ENCODE measurements at regions not wholly inside any gene's neighbourhood (a gene's known extent, or its start where the extent isn't known, plus 50 kb on each side); places are given as distances from the start of the nearest gene placed in this dataset.
A peak's percentile ranks its signal among the peaks of the same experiment; 100 is the strongest.

- peaks cover 0 to 3% (median 0%) of the 10 kb centered on the region in 5 experiments for H3K9me3 ChIP-seq (ENCODE audit: control extremely low read depth in 1 of 5, control insufficient read depth in 4 of 5, insufficient read depth in 2 of 5, low read depth in 1 of 5, low read length in 4 of 5)
- H3K4me3 ChIP-seq (ENCODE audit: control insufficient read depth in 1 of 7, extremely low read depth in 1 of 7, insufficient read depth in 4 of 7, low read depth in 2 of 7, low read length in 6 of 7), result no peak overlapping the region
- no peak overlapping the region for H3K27ac ChIP-seq (ENCODE audit: insufficient read depth in 1 of 2, low read depth in 1 of 2, low read length in 2 of 2, poor library complexity in 1 of 2, severe bottlenecking in 2 of 2)
- ChIA-PET CTCF (interaction anchor here (1.1 to 1.4 kb wide), 2 partner anchors 14 to 24 kb away, joined by 3 to 4 read pairs; no protein-coding TSS in a partner anchor), POLR2A (no interaction called here)
- DNase-seq, result no peak
- H3K4me1 ChIP-seq (ENCODE audit: control extremely low read depth in 1 of 4, control insufficient read depth in 4 of 4, insufficient read depth in 4 of 4, low read length in 3 of 4), result peaks cover 0 to 2% (median 0%) of the 10 kb centered on the region in 4 experiments
- H3K27me3 ChIP-seq (replicated peaks in 2 of 5; ENCODE audit: control insufficient read depth in 4 of 5, insufficient read depth in 5 of 5, low read length in 4 of 5), result no peaks in the 10 kb centered on the region
- H3K36me3 ChIP-seq (ENCODE audit: control insufficient read depth in 4 of 4, insufficient read depth in 4 of 4, low read length in 3 of 4), result no peaks in the 10 kb centered on the region
Observed at GRCh38 chr3:152095472-152095871, 173.3 kb upstream of the MBNL1 start.

- Histone ChIP-seq H3K9me3 (ENCODE audit: control extremely low read depth in 1 of 5, control insufficient read depth in 4 of 5, insufficient read depth in 2 of 5, low read depth in 1 of 5, low read length in 4 of 5) (peaks cover 0 to 3% (median 0%) of the 10 kb centered on the region in 5 experiments), H3K27ac (ENCODE audit: insufficient read depth in 1 of 2, low read depth in 1 of 2, low read length in 2 of 2, poor library complexity in 1 of 2, severe bottlenecking in 2 of 2) (no peak overlapping the region), H3K27me3 (replicated peaks in 2 of 5; ENCODE audit: control insufficient read depth in 4 of 5, insufficient read depth in 5 of 5, low read length in 4 of 5) (no peaks in the 10 kb centered on the region), H3K4me1 (ENCODE audit: control extremely low read depth in 1 of 4, control insufficient read depth in 4 of 4, insufficient read depth in 4 of 4, low read length in 3 of 4) (peaks cover 0 to 2% (median 0%) of the 10 kb centered on the region in 4 experiments), H3K36me3 (ENCODE audit: control insufficient read depth in 4 of 4, insufficient read depth in 4 of 4, low read length in 3 of 4) (no peaks in the 10 kb centered on the region), H3K4me3 (ENCODE audit: control insufficient read depth in 1 of 7, extremely low read depth in 1 of 7, insufficient read depth in 4 of 7, low read depth in 2 of 7, low read length in 6 of 7) (no peak overlapping the region)
- 100% methylated on average over 2 of the region's 5 CpGs for WGBS (ENCODE audit: insufficient coverage)
- no peak for DNase-seq
- POLR2A ChIA-PET, result no interaction called here
- CTCF ChIA-PET, result interaction anchor here (0.5 to 1.6 kb wide), 6 partner anchors 11 to 489 kb away, joined by 3 to 4 read pairs (median 3); no protein-coding TSS in a partner anchor
Observed at GRCh38 chr3:152096280-152096906, 172.3 kb upstream of the MBNL1 start.

GRCh38 chr3:152097120-152097519 lies 171.6 kb upstream of the MBNL1 start:
- ChIA-PET POLR2A (no interaction called here), CTCF (interaction anchor here (0.9 to 1.6 kb wide), 3 partner anchors 10 to 22 kb away, joined by 3 read pairs; no protein-coding TSS in a partner anchor)
- Histone ChIP-seq H3K4me3 (ENCODE audit: control insufficient read depth in 1 of 7, extremely low read depth in 1 of 7, insufficient read depth in 4 of 7, low read depth in 2 of 7, low read length in 6 of 7) (no peak overlapping the region), H3K27ac (ENCODE audit: insufficient read depth in 1 of 2, low read depth in 1 of 2, low read length in 2 of 2, poor library complexity in 1 of 2, severe bottlenecking in 2 of 2) (no peak overlapping the region), H3K27me3 (replicated peaks in 2 of 5; ENCODE audit: control insufficient read depth in 4 of 5, insufficient read depth in 5 of 5, low read length in 4 of 5) (no peaks in the 10 kb centered on the region), H3K4me1 (ENCODE audit: control extremely low read depth in 1 of 4, control insufficient read depth in 4 of 4, insufficient read depth in 4 of 4, low read length in 3 of 4) (peaks cover 0 to 2% (median 0%) of the 10 kb centered on the region in 4 experiments), H3K36me3 (ENCODE audit: control insufficient read depth in 4 of 4, insufficient read depth in 4 of 4, low read length in 3 of 4) (no peaks in the 10 kb centered on the region), H3K9me3 (ENCODE audit: control extremely low read depth in 1 of 5, control insufficient read depth in 4 of 5, insufficient read depth in 2 of 5, low read depth in 1 of 5, low read length in 4 of 5) (peaks cover 0 to 3% (median 0%) of the 10 kb centered on the region in 5 experiments)
- WGBS (ENCODE audit: insufficient coverage), result 100% methylated on average over 2 of the region's 2 CpGs
- DNase-seq, result no peak

- Histone ChIP-seq H3K4me3 (ENCODE audit: control insufficient read depth in 1 of 7, extremely low read depth in 1 of 7, insufficient read depth in 4 of 7, low read depth in 2 of 7, low read length in 6 of 7) (no peak overlapping the region), H3K9me3 (ENCODE audit: control extremely low read depth in 1 of 5, control insufficient read depth in 4 of 5, insufficient read depth in 2 of 5, low read depth in 1 of 5, low read length in 4 of 5) (peaks cover 0 to 3% (median 0%) of the 10 kb centered on the region in 5 experiments), H3K27ac (ENCODE audit: insufficient read depth in 1 of 2, low read depth in 1 of 2, low read length in 2 of 2, poor library complexity in 1 of 2, severe bottlenecking in 2 of 2) (no peak overlapping the region), H3K4me1 (ENCODE audit: control extremely low read depth in 1 of 4, control insufficient read depth in 4 of 4, insufficient read depth in 4 of 4, low read length in 3 of 4) (peaks cover 0 to 2% (median 0%) of the 10 kb centered on the region in 4 experiments), H3K36me3 (ENCODE audit: control insufficient read depth in 4 of 4, insufficient read depth in 4 of 4, low read length in 3 of 4) (no peaks in the 10 kb centered on the region), H3K27me3 (replicated peaks in 2 of 5; ENCODE audit: control insufficient read depth in 4 of 5, insufficient read depth in 5 of 5, low read length in 4 of 5) (no peaks in the 10 kb centered on the region)
- 36% methylated on average over 2 of the region's 3 CpGs for WGBS (ENCODE audit: insufficient coverage)
- peak in 2 of 3 donors; percentile 11 to 15 for DNase-seq
- POLR2A ChIA-PET, result no interaction called here
- CTCF ChIA-PET, result interaction anchor here (0.8 to 1.6 kb wide), 3 partner anchors 10 to 14 kb away, joined by 3 read pairs; no protein-coding TSS in a partner anchor
Observed at GRCh38 chr3:152097770-152098169, 171.0 kb upstream of the MBNL1 start.

GRCh38 chr3:152100491-152101132 lies 168.1 kb upstream of the MBNL1 start:
- H3K4me3 ChIP-seq (ENCODE audit: control insufficient read depth in 1 of 7, extremely low read depth in 1 of 7, insufficient read depth in 4 of 7, low read depth in 2 of 7, low read length in 6 of 7), result no peak overlapping the region
- no peaks in the 10 kb centered on the region for H3K9me3 ChIP-seq (ENCODE audit: control extremely low read depth in 1 of 5, control insufficient read depth in 4 of 5, insufficient read depth in 2 of 5, low read depth in 1 of 5, low read length in 4 of 5)
- WGBS (ENCODE audit: insufficient coverage), result 90% methylated on average over 2 of the region's 3 CpGs
- peaks cover 0 to 3% (median 1%) of the 10 kb centered on the region in 4 experiments for H3K4me1 ChIP-seq (ENCODE audit: control extremely low read depth in 1 of 4, control insufficient read depth in 4 of 4, insufficient read depth in 4 of 4, low read length in 3 of 4)
- no peak overlapping the region for H3K27ac ChIP-seq (ENCODE audit: insufficient read depth in 1 of 2, low read depth in 1 of 2, low read length in 2 of 2, poor library complexity in 1 of 2, severe bottlenecking in 2 of 2)
- ChIA-PET POLR2A (no interaction called here), CTCF (interaction anchor here (1.3 to 1.5 kb wide), 2 partner anchors 24 to 347 kb away, joined by 4 read pairs; no protein-coding TSS in a partner anchor)
- H3K36me3 ChIP-seq (ENCODE audit: control insufficient read depth in 4 of 4, insufficient read depth in 4 of 4, low read length in 3 of 4), result no peaks in the 10 kb centered on the region
- no peaks in the 10 kb centered on the region for H3K27me3 ChIP-seq (replicated peaks in 2 of 5; ENCODE audit: control insufficient read depth in 4 of 5, insufficient read depth in 5 of 5, low read length in 4 of 5)
- peak in 2 of 3 donors; percentile 58 to 59 for DNase-seq

- Histone ChIP-seq H3K36me3 (ENCODE audit: control insufficient read depth in 4 of 4, insufficient read depth in 4 of 4, low read length in 3 of 4) (no peaks in the 10 kb centered on the region), H3K27me3 (replicated peaks in 2 of 5; ENCODE audit: control insufficient read depth in 4 of 5, insufficient read depth in 5 of 5, low read length in 4 of 5) (no peaks in the 10 kb centered on the region), H3K27ac (ENCODE audit: insufficient read depth in 1 of 2, low read depth in 1 of 2, low read length in 2 of 2, poor library complexity in 1 of 2, severe bottlenecking in 2 of 2) (no peak overlapping the region), H3K9me3 (ENCODE audit: control extremely low read depth in 1 of 5, control insufficient read depth in 4 of 5, insufficient read depth in 2 of 5, low read depth in 1 of 5, low read length in 4 of 5) (no peaks in the 10 kb centered on the region), H3K4me3 (ENCODE audit: control insufficient read depth in 1 of 7, extremely low read depth in 1 of 7, insufficient read depth in 4 of 7, low read depth in 2 of 7, low read length in 6 of 7) (no peak overlapping the region), H3K4me1 (ENCODE audit: control extremely low read depth in 1 of 4, control insufficient read depth in 4 of 4, insufficient read depth in 4 of 4, low read length in 3 of 4) (peaks cover 0 to 3% (median 0%) of the 10 kb centered on the region in 4 experiments)
- ChIA-PET POLR2A (no interaction called here), CTCF (no interaction called here)
- DNase-seq, result no peak
- 92% methylated on average over 4 of the region's 7 CpGs for WGBS (ENCODE audit: insufficient coverage)
Observed at GRCh38 chr3:152102410-152102809, 166.3 kb upstream of the MBNL1 start.

GRCh38 chr3:152103257-152103656 lies 165.5 kb upstream of the MBNL1 start:
- Histone ChIP-seq H3K27me3 (replicated peaks in 2 of 5; ENCODE audit: control insufficient read depth in 4 of 5, insufficient read depth in 5 of 5, low read length in 4 of 5) (no peaks in the 10 kb centered on the region), H3K9me3 (ENCODE audit: control extremely low read depth in 1 of 5, control insufficient read depth in 4 of 5, insufficient read depth in 2 of 5, low read depth in 1 of 5, low read length in 4 of 5) (no peaks in the 10 kb centered on the region), H3K4me3 (ENCODE audit: control insufficient read depth in 1 of 7, extremely low read depth in 1 of 7, insufficient read depth in 4 of 7, low read depth in 2 of 7, low read length in 6 of 7) (no peak overlapping the region), H3K36me3 (ENCODE audit: control insufficient read depth in 4 of 4, insufficient read depth in 4 of 4, low read length in 3 of 4) (no peaks in the 10 kb centered on the region), H3K4me1 (ENCODE audit: control extremely low read depth in 1 of 4, control insufficient read depth in 4 of 4, insufficient read depth in 4 of 4, low read length in 3 of 4) (peaks cover 0 to 3% (median 0%) of the 10 kb centered on the region in 4 experiments), H3K27ac (ENCODE audit: insufficient read depth in 1 of 2, low read depth in 1 of 2, low read length in 2 of 2, poor library complexity in 1 of 2, severe bottlenecking in 2 of 2) (no peak overlapping the region)
- WGBS (ENCODE audit: insufficient coverage), result 100% methylated on average over 1 of the region's 1 CpG
- DNase-seq, result no peak
- ChIA-PET CTCF (no interaction called here), POLR2A (interaction anchor here (0.5 kb wide), 1 partner anchor 1484 kb away, joined by 4 read pairs; no protein-coding TSS in a partner anchor)
